H1 (cell line): ENCODE measurements at regions not wholly inside any gene's neighbourhood (a gene's known extent, or its start where the extent isn't known, plus 50 kb on each side); places are given as distances from the start of the nearest gene placed in this dataset.

ENCODE experiments used
- EZH2 ChIP-seq: fragments of 200-600 bp; sonication (generic); IDR thresholded peaks from 2 replicates; pipeline ENCODE4 v1.7.1; 2012; ENCODE audit warnings: low read depth, mild to moderate bottlenecking, moderate library complexity, low read length, inconsistent platforms; ENCODE audit not compliant: severe bottlenecking
- RXRA ChIP-seq: IDR thresholded peaks from 2 replicates; pipeline ENCODE4 v1.6.1; 2011; ENCODE audit warnings: low read depth, mild to moderate bottlenecking, low read length, moderate library complexity; ENCODE audit not compliant: insufficient read depth
- SP1 ChIP-seq: IDR thresholded peaks from 2 replicates; pipeline ENCODE4 v1.6.1; 2011; ENCODE audit warnings: low read depth, low read length
- TF ChIP-seq, protein P1 (sequence below), 3 experiments: IDR thresholded peaks; 1 replicate in 2 of 3; 2 replicates in 1 of 3; pipeline versions ENCODE4 v1.5.1 to v1.6.1; 2011; ENCODE audit warnings: low read length in 3 of 3, mild to moderate bottlenecking in 3 of 3, inconsistent platforms in 2 of 3, low read depth in 1 of 3, moderate library complexity in 1 of 3; ENCODE audit not compliant: insufficient read depth in 1 of 3; ENCODE audit errors: control extremely low read depth in 1 of 3
- TF ChIP-seq, protein P2 (sequence below): IDR thresholded peaks from 2 replicates; pipeline ENCODE4 v1.6.1; 2012; ENCODE audit warnings: inconsistent platforms

DNA sequence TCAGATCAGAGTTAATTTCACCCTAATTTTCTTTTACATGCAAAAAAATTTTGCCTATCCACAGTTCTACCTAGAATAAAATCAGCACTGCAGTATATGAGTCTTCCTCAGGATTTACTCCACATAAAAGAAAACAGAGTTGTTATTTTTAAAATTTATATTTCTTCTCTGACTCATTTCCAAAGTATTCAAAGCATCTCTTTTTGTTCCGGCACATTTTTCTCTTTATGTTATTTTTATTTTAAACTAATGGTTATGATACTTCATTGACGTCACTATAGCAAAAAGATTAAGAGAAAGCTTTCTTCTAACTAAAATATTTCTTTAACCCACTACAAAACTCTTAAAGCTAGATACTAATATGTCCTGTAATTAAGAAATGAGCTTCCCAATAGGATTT is 590.4 kb downstream of the PRELID2 start:
- TF ChIP-seq, protein P1, sequence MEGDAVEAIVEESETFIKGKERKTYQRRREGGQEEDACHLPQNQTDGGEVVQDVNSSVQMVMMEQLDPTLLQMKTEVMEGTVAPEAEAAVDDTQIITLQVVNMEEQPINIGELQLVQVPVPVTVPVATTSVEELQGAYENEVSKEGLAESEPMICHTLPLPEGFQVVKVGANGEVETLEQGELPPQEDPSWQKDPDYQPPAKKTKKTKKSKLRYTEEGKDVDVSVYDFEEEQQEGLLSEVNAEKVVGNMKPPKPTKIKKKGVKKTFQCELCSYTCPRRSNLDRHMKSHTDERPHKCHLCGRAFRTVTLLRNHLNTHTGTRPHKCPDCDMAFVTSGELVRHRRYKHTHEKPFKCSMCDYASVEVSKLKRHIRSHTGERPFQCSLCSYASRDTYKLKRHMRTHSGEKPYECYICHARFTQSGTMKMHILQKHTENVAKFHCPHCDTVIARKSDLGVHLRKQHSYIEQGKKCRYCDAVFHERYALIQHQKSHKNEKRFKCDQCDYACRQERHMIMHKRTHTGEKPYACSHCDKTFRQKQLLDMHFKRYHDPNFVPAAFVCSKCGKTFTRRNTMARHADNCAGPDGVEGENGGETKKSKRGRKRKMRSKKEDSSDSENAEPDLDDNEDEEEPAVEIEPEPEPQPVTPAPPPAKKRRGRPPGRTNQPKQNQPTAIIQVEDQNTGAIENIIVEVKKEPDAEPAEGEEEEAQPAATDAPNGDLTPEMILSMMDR (IDR thresholded peaks at IDR 0.05; ENCODE audit: control extremely low read depth in 1 of 3, insufficient read depth in 1 of 3, low read depth in 1 of 3, low read length in 3 of 3): no peak
- TF ChIP-seq RXRA (no peak), EZH2 (no peak), SP1 (no peak)
- TF ChIP-seq, protein P2, sequence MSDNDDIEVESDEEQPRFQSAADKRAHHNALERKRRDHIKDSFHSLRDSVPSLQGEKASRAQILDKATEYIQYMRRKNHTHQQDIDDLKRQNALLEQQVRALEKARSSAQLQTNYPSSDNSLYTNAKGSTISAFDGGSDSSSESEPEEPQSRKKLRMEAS: no peak
